RWPE1 (cell line): ENCODE measurements at regions not wholly inside any gene's neighbourhood (a gene's known extent, or its start where the extent isn't known, plus 50 kb on each side); places are given as distances from the start of the nearest gene placed in this dataset.

Experiments used
- CTCF ChIA-PET: fragments of 350-600 bp; sonication (Branson Sonifier 250); formaldehyde crosslinking; extraction: SDS; loops from one replicate; lab custom pipeline; 2021; lab: Yijun Ruan, JAX
- POLR2A ChIA-PET: fragments of 400-600 bp; formaldehyde crosslinking; extraction: SDS; loops from one replicate; lab custom pipeline; 2020; ENCODE audit warnings: antibody characterized with exemption; ENCODE audit not compliant: low non-redundant PET; lab: Yijun Ruan, JAX
- DNase-seq: peaks from one replicate; pipeline ENCODE4 v3.0.0; 2012; ENCODE audit warnings: low spot score
- H3K27ac ChIP-seq: fragments of 450-650 bp; 2 replicates; pipeline ENCODE4 v1.5.1; 2017
- TF ChIP-seq, protein P1 (sequence below): fragments of 450-650 bp; conservative IDR thresholded peaks from 2 replicates; pipeline ENCODE4 v1.5.1; 2017; ENCODE audit warnings: low read depth, mild to moderate bottlenecking

DNA sequence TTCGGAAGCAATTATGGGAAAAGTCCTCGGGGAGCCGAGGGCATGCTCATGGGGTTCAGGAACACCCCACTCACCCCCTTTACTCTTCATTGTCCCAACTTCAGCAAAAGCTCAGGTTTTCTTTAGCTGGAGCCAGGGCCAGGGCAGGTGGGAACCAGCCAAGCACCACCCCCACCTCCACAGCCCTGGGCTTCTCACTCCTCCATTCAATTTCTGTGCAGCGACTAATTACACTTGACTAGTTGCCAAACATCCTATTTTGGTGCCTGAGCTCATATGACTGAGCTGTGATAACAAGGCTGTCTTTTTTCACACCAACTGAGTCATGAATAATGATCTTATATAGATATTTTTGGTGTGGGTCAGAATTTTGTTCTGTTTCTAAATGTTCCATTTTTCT, 257.2 kb upstream of the AJAP1 start:
- DNase-seq: no peak
- TF ChIP-seq, protein P1, sequence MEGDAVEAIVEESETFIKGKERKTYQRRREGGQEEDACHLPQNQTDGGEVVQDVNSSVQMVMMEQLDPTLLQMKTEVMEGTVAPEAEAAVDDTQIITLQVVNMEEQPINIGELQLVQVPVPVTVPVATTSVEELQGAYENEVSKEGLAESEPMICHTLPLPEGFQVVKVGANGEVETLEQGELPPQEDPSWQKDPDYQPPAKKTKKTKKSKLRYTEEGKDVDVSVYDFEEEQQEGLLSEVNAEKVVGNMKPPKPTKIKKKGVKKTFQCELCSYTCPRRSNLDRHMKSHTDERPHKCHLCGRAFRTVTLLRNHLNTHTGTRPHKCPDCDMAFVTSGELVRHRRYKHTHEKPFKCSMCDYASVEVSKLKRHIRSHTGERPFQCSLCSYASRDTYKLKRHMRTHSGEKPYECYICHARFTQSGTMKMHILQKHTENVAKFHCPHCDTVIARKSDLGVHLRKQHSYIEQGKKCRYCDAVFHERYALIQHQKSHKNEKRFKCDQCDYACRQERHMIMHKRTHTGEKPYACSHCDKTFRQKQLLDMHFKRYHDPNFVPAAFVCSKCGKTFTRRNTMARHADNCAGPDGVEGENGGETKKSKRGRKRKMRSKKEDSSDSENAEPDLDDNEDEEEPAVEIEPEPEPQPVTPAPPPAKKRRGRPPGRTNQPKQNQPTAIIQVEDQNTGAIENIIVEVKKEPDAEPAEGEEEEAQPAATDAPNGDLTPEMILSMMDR: no peak
- CTCF ChIA-PET: no interaction called here
- no peak overlapping the region for H3K27ac ChIP-seq
- POLR2A ChIA-PET: no interaction called here

- TF ChIP-seq, protein P1: no peak
- ChIA-PET POLR2A (no interaction called here), CTCF (no interaction called here)
- no peak overlapping the region for H3K27ac ChIP-seq
- no peak for DNase-seq
Observed at GRCh38 chr1:4402032-4402431, 252.4 kb upstream of the AJAP1 start.

DNA sequence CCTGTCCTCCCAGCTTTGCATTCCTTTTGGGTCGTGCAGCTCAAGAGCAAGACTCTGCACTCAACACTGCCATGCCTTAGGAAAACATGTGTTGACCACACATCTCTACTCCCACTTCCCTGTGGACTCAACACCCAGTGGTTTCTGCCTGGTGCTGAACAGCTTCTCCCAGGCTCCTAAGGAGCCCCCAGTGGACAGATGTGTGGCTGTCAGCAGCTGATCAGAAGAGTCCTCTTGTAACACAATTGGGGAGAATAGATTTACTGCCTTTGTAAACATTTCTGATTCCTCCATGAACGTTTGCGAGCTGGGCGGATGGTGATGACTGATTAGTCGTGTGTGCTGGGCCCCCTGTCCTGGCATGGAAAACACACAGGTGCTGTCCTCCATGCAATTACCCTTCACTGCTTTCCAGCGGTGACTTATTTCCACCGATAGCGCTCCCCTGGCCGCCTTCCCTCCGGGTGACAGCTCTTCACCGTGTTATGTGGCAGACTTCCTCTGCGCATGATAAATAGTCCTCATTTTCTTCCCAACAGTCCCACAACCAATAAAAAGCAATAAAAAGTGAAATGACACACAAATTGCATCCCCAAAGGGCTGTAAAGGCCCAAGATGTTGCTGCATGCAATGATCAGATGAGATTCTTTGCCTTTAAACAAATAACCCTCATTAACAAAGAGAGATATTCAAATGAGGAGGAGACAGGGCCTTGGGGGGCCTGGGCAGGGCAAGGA, 249.4 kb upstream of the AJAP1 start:
- CTCF ChIA-PET: no interaction called here
- H3K27ac ChIP-seq: no peak overlapping the region
- TF ChIP-seq, protein P1: no peak
- DNase-seq: no peak
- POLR2A ChIA-PET: no interaction called here

- DNase-seq: no peak
- CTCF ChIA-PET: no interaction called here
- TF ChIP-seq, protein P1: no peak
- H3K27ac ChIP-seq: no peak overlapping the region
- POLR2A ChIA-PET: no interaction called here
Observed at GRCh38 chr1:4407851-4408250, 246.6 kb upstream of the AJAP1 start.

DNA sequence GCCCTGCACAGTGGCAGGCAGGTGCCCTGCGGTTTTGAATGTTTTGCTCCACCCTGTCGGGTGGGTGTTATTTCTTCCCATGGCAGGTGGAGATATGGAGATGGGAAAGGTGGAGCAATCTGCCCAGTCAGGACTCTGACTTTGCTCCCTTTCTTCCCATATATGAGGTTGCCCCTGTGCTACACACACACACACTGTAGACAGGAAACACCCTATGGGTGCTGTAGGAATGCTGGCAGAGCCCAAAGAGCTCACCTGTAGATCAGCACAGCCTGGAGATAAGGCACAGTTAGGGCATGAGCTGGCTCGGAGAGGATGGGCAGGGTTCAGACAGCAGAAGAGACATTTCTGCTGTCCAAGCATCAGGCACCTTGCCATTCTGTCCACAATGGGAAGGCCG, 246.0 kb upstream of the AJAP1 start:
- DNase-seq: no peak
- POLR2A ChIA-PET: no interaction called here
- TF ChIP-seq, protein P1: no peak
- CTCF ChIA-PET: no interaction called here
- no peak overlapping the region for H3K27ac ChIP-seq

GRCh38 chr1:4411862-4412261, 242.5 kb upstream of the AJAP1 start:
- H3K27ac ChIP-seq: no peak overlapping the region
- DNase-seq: no peak
- ChIA-PET POLR2A (no interaction called here), CTCF (no interaction called here)
- TF ChIP-seq, protein P1: no peak
